Right forelimb (tissue), 1 donor: ENCODE measurements at regions not wholly inside any gene's neighbourhood (a gene's known extent, or its start where the extent isn't known, plus 50 kb on each side); places are given as distances from the start of the nearest gene placed in this dataset.

Experiments used
- DNase-seq: peaks from one replicate; pipeline ENCODE4 v3.0.0-alpha.2; 2018

GRCh38 chr14:101027291-101027690, 123.8 kb upstream of the RTL1 start:
- DNase-seq = no peak

GRCh38 chr14:101027966-101028365, 124.4 kb upstream of the RTL1 start:
- peak; percentile 5 for DNase-seq

GRCh38 chr14:101028971-101029667, 125.6 kb upstream of the RTL1 start:
- no peak for DNase-seq

GRCh38 chr14:101029668-101030290, 126.3 kb upstream of the RTL1 start:
- no peak for DNase-seq

GRCh38 chr14:101030586-101030985, 127.1 kb upstream of the RTL1 start:
- DNase-seq = no peak

GRCh38 chr14:101031186-101031585, 127.7 kb upstream of the RTL1 start:
- DNase-seq = no peak

- no peak for DNase-seq
These were observed 128.2 kb upstream of the RTL1 start for GRCh38 chr14:101031721-101032120.

- peak; percentile 0 for DNase-seq
These were observed 128.9 kb upstream of the RTL1 start for GRCh38 chr14:101032433-101032832.

GRCh38 chr14:101033006-101033405, 129.5 kb upstream of the RTL1 start:
- DNase-seq = peak; percentile 28

GRCh38 chr14:101033446-101034165, 130.1 kb upstream of the RTL1 start:
- peak; percentile 38 for DNase-seq

GRCh38 chr14:101034986-101035385, 131.5 kb upstream of the RTL1 start:
- DNase-seq = peak; percentile 34

- DNase-seq = peak; percentile 15
These were observed 132.1 kb upstream of the RTL1 start for GRCh38 chr14:101035466-101036225.

- DNase-seq = no peak
These were observed 133.7 kb upstream of the RTL1 start for GRCh38 chr14:101037021-101037817.

- no peak for DNase-seq
These were observed 135.7 kb upstream of the RTL1 start for GRCh38 chr14:101039031-101039754.

- no peak for DNase-seq
These were observed 136.2 kb upstream of the RTL1 start for GRCh38 chr14:101039755-101040138.

GRCh38 chr14:101040538-101041442, 137.3 kb upstream of the RTL1 start:
- no peak for DNase-seq

GRCh38 chr14:101043891-101044290, 140.4 kb upstream of the RTL1 start:
- DNase-seq = no peak

GRCh38 chr14:101044741-101045140, 141.2 kb upstream of the RTL1 start:
- DNase-seq = no peak

GRCh38 chr14:101045511-101045910, 142.0 kb upstream of the RTL1 start:
- DNase-seq = no peak

GRCh38 chr14:101046071-101046470, 142.5 kb upstream of the RTL1 start:
- no peak for DNase-seq

- no peak for DNase-seq
These were observed 143.8 kb upstream of the RTL1 start for GRCh38 chr14:101047326-101047725.
